Small intestine (tissue), 7 donors: ENCODE measurements at regions not wholly inside any gene's neighbourhood (a gene's known extent, or its start where the extent isn't known, plus 50 kb on each side); places are given as distances from the start of the nearest gene placed in this dataset.
"Not testable (repeated sequence)": the region's sequence is repeated elsewhere in the genome, so short reads cannot be mapped to it uniquely, and the experiment has no call there.

Source experiments
- DNase-seq, 2 donors: peaks; one replicate each; pipeline versions ENCODE4 v3.0.0 to v3.0.0-alpha.2; 2013
- FAIRE-seq: peaks from 2 replicates; lab custom pipeline; 2012; peaks lifted over from hg19 to GRCh38; lab: Jason Lieb, UNC
- H3K27ac ChIP-seq, 3 donors: one replicate each; pipeline ENCODE4 v1.5.1; 2013; ENCODE audit warnings: low read length in 2 of 3, mild to moderate bottlenecking in 2 of 3, control low read depth in 1 of 3, inconsistent platforms in 1 of 3, low read depth in 1 of 3, moderate library complexity in 1 of 3
- H3K27me3 ChIP-seq, 3 donors: one replicate each; pipeline ENCODE4 v1.6.1; 2013; ENCODE audit warnings: low read length in 3 of 3, inconsistent platforms in 1 of 3; ENCODE audit not compliant: control insufficient read depth in 3 of 3, insufficient read depth in 3 of 3
- H3K36me3 ChIP-seq, 3 donors: one replicate each; pipeline ENCODE4 v1.6.1; 2013; ENCODE audit warnings: low read length in 3 of 3, inconsistent platforms in 1 of 3, low read depth in 1 of 3, mild to moderate bottlenecking in 1 of 3, moderate library complexity in 1 of 3; ENCODE audit not compliant: control insufficient read depth in 3 of 3, insufficient read depth in 2 of 3
- H3K4me1 ChIP-seq, 3 donors: one replicate each; pipeline ENCODE4 v1.6.1; 2013; ENCODE audit warnings: low read length in 2 of 3, inconsistent platforms in 1 of 3, low read depth in 1 of 3, mild to moderate bottlenecking in 1 of 3, moderate library complexity in 1 of 3; ENCODE audit not compliant: control insufficient read depth in 3 of 3, insufficient read depth in 2 of 3
- H3K4me3 ChIP-seq, 3 donors: one replicate each; pipeline ENCODE4 v1.5.1; 2013; ENCODE audit warnings: low read length in 3 of 3, control low read depth in 1 of 3, inconsistent platforms in 1 of 3, low read depth in 1 of 3, mild to moderate bottlenecking in 1 of 3, moderate library complexity in 1 of 3
- H3K9me3 ChIP-seq, 2 donors: one replicate each; pipeline ENCODE4 v1.6.1; 2013; ENCODE audit warnings: low read depth in 1 of 2, low read length in 1 of 2; ENCODE audit not compliant: control insufficient read depth in 2 of 2, insufficient read depth in 1 of 2
- WGBS, 3 donors: extraction: QIAGEN DNeasy Blood & Tissue Kit; methylation state at CpG; one replicate each; pipeline ENCODE4 v1.1.7; 2013; 5-methylcytosine and 5-hydroxymethylcytosine counted together
- donor health status: healthy with polysubstance abuse.
- donor health status: control.
- donor health status: control.
- donor health status: Bipolar disorder and iron deficiency.
- donor health status: healthy.

- H3K4me3 ChIP-seq: no peak overlapping the region
- no peak for FAIRE-seq
- WGBS, 3 donors: 62 to 73% (median 72%) methylated on average over 4 of the region's 4 CpGs
- H3K27ac ChIP-seq: no peak overlapping the region
- no peaks in the 10 kb centered on the region for H3K9me3 ChIP-seq
- no peaks in the 10 kb centered on the region for H3K36me3 ChIP-seq
- no peaks in the 10 kb centered on the region for H3K4me1 ChIP-seq
- DNase-seq: no peak
- no peaks in the 10 kb centered on the region for H3K27me3 ChIP-seq
Observed at GRCh38 chr4:17020901-17021300, 122.5 kb upstream of the LDB2 start.

GRCh38 chr4:17020451-17020850 is 122.0 kb upstream of the LDB2 start:
- H3K9me3 ChIP-seq: no peaks in the 10 kb centered on the region
- no peak overlapping the region for H3K4me3 ChIP-seq
- no peaks in the 10 kb centered on the region for H3K36me3 ChIP-seq
- DNase-seq (no peak), FAIRE-seq (no peak)
- H3K27ac ChIP-seq: no peak overlapping the region
- no peaks in the 10 kb centered on the region for H3K4me1 ChIP-seq
- no peaks in the 10 kb centered on the region for H3K27me3 ChIP-seq
- 85 to 93% (median 90%) methylated on average over 1 of the region's 1 CpG for WGBS, 3 donors

DNA sequence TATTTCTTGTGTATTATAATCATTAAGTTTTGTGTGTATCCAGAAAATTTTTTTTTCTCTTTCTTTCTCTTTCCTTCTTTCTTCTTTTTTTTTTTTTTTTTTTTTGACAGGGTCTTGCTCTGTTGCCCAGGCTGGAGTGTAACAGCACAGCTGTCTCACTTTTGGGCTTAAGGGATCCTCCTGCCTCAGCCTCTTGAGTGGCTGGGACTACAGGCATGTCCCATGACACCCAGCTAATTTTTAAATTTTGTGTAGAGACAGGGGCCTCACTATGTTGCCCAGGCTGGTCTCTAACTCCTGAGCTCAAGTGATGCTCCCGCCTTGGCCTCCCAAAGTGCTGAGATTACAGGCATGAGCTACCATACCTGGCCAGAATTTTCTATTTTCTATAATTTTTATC is 120.2 kb upstream of the LDB2 start:
- not testable (repeated sequence) for H3K4me1 ChIP-seq, H3K9me3 ChIP-seq, DNase-seq, H3K27ac ChIP-seq, H3K36me3 ChIP-seq, FAIRE-seq, H3K4me3 ChIP-seq, H3K27me3 ChIP-seq
- 87 to 92% (median 89%) methylated on average over 1 of the region's 1 CpG for WGBS, 3 donors

DNA sequence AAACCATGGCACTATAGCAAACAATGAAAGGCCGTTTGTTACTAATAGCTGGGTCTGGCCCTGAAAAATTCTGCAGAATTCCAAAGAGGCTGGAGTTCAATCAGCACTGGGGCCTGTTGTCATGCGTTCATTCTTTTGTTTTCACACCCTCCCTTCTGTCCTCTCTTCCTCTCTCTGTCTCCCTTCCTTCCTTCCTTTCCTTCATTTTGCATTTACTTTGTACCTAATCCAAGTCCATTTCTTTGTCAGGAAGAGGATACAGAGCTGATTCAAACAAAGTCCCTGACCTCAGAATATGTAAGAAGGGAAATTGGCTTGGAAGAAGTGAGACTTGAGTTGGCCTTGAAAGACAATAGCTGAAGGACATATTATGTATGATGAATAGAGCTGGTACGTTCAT is 119.6 kb upstream of the LDB2 start:
- no peaks in the 10 kb centered on the region for H3K4me1 ChIP-seq
- no peaks in the 10 kb centered on the region for H3K27me3 ChIP-seq
- no peak overlapping the region for H3K27ac ChIP-seq
- H3K4me3 ChIP-seq: no peak overlapping the region
- DNase-seq (no peak), FAIRE-seq (no peak)
- WGBS, 3 donors: 56 to 64% (median 59%) methylated on average over 3 of the region's 3 CpGs
- no peaks in the 10 kb centered on the region for H3K36me3 ChIP-seq
- H3K9me3 ChIP-seq: no peaks in the 10 kb centered on the region

DNA sequence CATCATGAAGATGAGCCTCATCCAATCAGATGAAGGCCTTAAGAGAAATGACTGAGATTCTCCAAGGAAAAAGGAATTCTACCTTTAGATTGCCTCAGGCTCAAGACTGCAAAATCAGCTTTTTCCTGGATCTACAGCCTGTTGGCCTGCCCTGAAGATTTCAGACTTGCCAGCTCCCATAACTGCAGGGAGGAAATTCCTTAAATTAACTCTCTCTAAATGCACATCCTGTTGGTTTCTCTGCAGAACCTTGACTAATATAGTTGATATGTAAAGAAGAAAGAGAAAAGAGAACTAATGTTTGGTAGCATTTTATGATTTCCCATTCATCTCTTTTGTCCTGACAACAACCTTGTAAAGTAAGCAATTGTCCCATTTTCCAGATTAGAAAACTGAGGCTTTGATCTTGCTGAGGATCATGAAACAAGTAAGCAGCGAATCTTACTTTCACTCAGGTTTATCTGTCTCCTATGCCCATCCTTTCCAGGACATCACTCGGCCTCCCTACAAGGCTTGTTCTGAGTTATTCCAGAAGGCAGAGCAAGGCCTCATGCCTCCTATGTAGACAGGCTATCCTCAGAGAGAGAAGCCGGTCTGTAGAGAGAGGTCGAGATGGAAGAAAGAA is 115.0 kb upstream of the LDB2 start:
- FAIRE-seq (no peak), DNase-seq (no peak)
- Histone ChIP-seq H3K4me3 (no peak overlapping the region), H3K4me1 (no peaks in the 10 kb centered on the region), H3K27me3 (no peaks in the 10 kb centered on the region), H3K27ac (no peak overlapping the region), H3K36me3 (no peaks in the 10 kb centered on the region), H3K9me3 (no peaks in the 10 kb centered on the region)
- 74 to 89% (median 82%) methylated on average over 4 of the region's 4 CpGs for WGBS, 3 donors

GRCh38 chr4:17012451-17012850 is 114.0 kb upstream of the LDB2 start:
- Histone ChIP-seq H3K4me1 (no peaks in the 10 kb centered on the region), H3K27ac (no peak overlapping the region), H3K4me3 (no peak overlapping the region), H3K36me3 (no peaks in the 10 kb centered on the region), H3K27me3 (no peaks in the 10 kb centered on the region), H3K9me3 (no peaks in the 10 kb centered on the region)
- FAIRE-seq: no peak
- WGBS, 3 donors: 65 to 74% (median 67%) methylated on average over 3 of the region's 3 CpGs
- no peak for DNase-seq

DNA sequence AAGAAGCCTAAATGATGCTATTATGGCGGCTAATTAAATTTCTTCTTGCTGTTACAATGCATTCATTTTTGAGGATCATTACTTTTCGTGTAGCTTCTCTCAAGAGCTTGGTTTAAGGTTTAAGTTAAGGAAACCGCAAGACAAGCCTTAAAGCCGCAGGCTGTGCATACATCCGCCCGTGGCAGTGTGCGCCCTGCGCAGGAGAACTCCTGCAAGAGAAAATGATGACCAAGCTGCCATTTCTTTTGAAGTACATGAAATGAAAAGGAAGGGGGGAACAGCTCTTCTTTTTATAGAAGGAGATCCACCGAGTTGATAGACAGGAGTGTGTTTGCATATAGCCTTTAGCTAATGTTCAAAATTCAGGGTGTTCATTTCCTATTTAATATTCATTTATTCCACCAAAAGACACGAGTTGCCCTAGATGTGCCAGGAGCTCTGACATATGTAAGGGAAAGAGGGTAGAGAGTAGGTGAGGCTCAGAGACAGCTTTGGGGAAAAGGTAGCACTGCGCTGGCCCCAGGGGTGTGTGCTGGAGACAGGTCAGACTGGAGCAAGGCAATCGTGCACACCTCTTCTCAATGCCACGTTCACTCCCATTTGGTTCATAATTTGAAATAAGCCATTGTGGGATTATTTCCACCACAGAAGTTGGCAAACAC is 112.1 kb upstream of the LDB2 start:
- Histone ChIP-seq H3K27ac (no peak overlapping the region), H3K4me3 (no peak overlapping the region), H3K27me3 (no peaks in the 10 kb centered on the region), H3K9me3 (no peaks in the 10 kb centered on the region), H3K4me1 (no peaks in the 10 kb centered on the region), H3K36me3 (no peaks in the 10 kb centered on the region)
- DNase-seq: no peak
- no peak for FAIRE-seq
- WGBS, 3 donors: 85 to 89% (median 89%) methylated on average over 13 of the region's 13 CpGs

GRCh38 chr4:17009871-17010367 is 111.5 kb upstream of the LDB2 start:
- Histone ChIP-seq H3K27me3 (no peaks in the 10 kb centered on the region), H3K27ac (no peak overlapping the region)
- FAIRE-seq: no peak

More at GRCh38 chr4:17009871-17010367, 111.5 kb upstream of the LDB2 start:
- Histone ChIP-seq H3K4me3 (no peak overlapping the region), H3K9me3 (no peaks in the 10 kb centered on the region), H3K36me3 (no peaks in the 10 kb centered on the region), H3K4me1 (no peaks in the 10 kb centered on the region)
- DNase-seq: no peak
- 76 to 83% (median 78%) methylated on average over 10 of the region's 10 CpGs for WGBS, 3 donors
